ENCODE measurements at regions not wholly inside any gene's neighbourhood (a gene's known extent, or its start where the extent isn't known, plus 50 kb on each side); places are given as distances from the start of the nearest gene placed in this dataset.

DNA sequence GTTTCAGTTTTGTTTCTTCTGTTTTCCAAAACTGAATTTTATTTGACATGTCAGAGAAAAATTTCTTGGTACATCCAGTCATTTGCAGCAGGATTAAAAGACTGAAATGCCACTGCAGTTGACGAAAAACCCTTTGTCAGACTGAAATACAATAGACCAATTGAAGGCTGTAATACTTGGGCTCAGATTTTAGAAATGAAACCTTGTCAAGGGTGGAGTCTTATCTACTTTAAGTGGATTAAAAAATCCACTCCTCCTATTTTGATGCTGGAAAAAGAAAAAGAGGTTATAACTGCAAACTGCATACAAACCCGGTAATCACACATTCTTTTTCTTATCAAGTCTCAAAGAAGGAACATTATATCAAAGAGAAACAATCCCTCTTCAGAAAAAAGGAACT, 80.2 kb upstream of the NEUROD1 start:
- TF ChIP-seq CTCF (conservative IDR thresholded peaks at IDR 0.05; ENCODE audit: low read length) = no peak
- no peak for TF ChIP-seq EZH2phosphoT487 (IDR thresholded peaks at IDR 0.05; ENCODE audit: borderline replicate concordance, low read depth, low read length)

Data from OCI-LY7 (cell line).